ENCODE measurements at regions not wholly inside any gene's neighbourhood (a gene's known extent, or its start where the extent isn't known, plus 50 kb on each side); places are given as distances from the start of the nearest gene placed in this dataset.

DNA sequence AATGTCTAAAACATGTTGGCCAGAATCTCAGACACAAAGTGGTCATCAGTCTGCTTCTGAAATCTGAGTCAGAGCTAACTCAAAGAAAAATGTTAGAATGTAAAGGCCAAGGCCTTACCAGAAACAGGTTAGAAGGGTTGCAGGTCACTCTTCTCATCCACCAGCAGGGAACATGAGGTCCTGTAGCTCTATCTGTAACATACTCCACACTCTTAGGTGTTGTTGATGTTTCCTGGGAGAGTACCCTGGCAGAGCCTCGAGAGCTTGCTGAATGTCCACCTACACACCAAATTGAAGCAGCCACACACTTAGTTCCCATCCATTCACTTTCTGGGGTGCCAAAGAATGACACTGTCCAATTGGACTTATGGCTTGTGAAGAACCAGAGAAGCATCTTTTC is 76.6 kb upstream of the INPP4B start:
- H3K27ac ChIP-seq (ENCODE audit: insufficient read depth, low read length, poor library complexity, severe bottlenecking), result no peak overlapping the region
- Mint-ChIP-seq H3K27me3 (no peaks in the 10 kb centered on the region), H3K4me3 (no peak overlapping the region), H3K9me3 (peaks cover 0 to 2% (median 0%) of the 10 kb centered on the region in 7 donors), H3K27ac (no peak overlapping the region), H3K4me1 (no peaks in the 10 kb centered on the region), H3K36me3 (no peaks in the 10 kb centered on the region)
- no peaks in the 10 kb centered on the region for H3K9me3 ChIP-seq (ENCODE audit: control insufficient read depth in 2 of 2, low read length in 2 of 2)
- no peaks in the 10 kb centered on the region for H3K27me3 ChIP-seq (ENCODE audit: control insufficient read depth, insufficient read depth, low read length)
- ATAC-seq (ENCODE audit: low read depth in 2 of 2) (no peak), DNase-seq (no peak)
- no peaks in the 10 kb centered on the region for H3K4me1 ChIP-seq (ENCODE audit: control insufficient read depth, insufficient read depth, low read length, poor library complexity, severe bottlenecking)
- H3K4me3 ChIP-seq (ENCODE audit: low read depth, low read length), result no peak overlapping the region
- no peaks in the 10 kb centered on the region for H3K36me3 ChIP-seq (ENCODE audit: control insufficient read depth, insufficient read depth, low read length)

- no peak overlapping the region for H3K27ac Mint-ChIP-seq
- H3K36me3 ChIP-seq (ENCODE audit: control insufficient read depth, insufficient read depth, low read length), result no peaks in the 10 kb centered on the region
- no peaks in the 10 kb centered on the region for H3K4me1 ChIP-seq (ENCODE audit: control insufficient read depth, insufficient read depth, low read length, poor library complexity, severe bottlenecking)
- DNase-seq, result no peak
- H3K27me3 Mint-ChIP-seq, result no peaks in the 10 kb centered on the region
- H3K4me3 Mint-ChIP-seq, result no peak overlapping the region
- peaks cover 0 to 2% (median 0%) of the 10 kb centered on the region in 7 donors for H3K9me3 Mint-ChIP-seq
- no peaks in the 10 kb centered on the region for H3K4me1 Mint-ChIP-seq
- H3K36me3 Mint-ChIP-seq, result no peaks in the 10 kb centered on the region
- no peak overlapping the region for H3K4me3 ChIP-seq (ENCODE audit: low read depth, low read length)
- H3K27ac ChIP-seq (ENCODE audit: insufficient read depth, low read length, poor library complexity, severe bottlenecking), result no peak overlapping the region
- no peaks in the 10 kb centered on the region for H3K9me3 ChIP-seq (ENCODE audit: control insufficient read depth in 2 of 2, low read length in 2 of 2)
- H3K27me3 ChIP-seq (ENCODE audit: control insufficient read depth, insufficient read depth, low read length), result no peaks in the 10 kb centered on the region
- ATAC-seq (ENCODE audit: low read depth in 2 of 2), result no peak
Measured at GRCh38 chr4:142923619-142924018, 77.5 kb upstream of the INPP4B start.

DNA sequence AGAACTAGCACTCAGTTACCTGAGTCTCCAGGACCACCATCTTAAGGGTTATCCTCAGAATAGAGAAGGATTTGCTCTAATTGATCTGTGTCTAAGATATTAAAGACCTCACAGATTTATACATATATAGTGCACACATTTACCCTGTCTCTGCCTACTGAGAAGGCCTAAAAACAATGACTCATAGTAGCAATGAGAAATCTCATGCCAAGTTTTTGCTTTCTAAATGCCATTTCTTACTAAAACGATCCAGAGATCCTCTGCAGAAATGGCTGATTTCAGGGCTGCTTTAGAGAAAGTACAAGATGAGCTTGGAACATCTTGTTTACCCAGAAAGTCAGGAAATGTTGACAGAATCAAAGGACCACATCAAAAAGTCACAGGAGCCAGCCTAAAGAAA is 79.1 kb upstream of the INPP4B start:
- ATAC-seq (ENCODE audit: low read depth in 2 of 2) (no peak), DNase-seq (no peak)
- no peaks in the 10 kb centered on the region for H3K27me3 Mint-ChIP-seq
- H3K27ac ChIP-seq (ENCODE audit: insufficient read depth, low read length, poor library complexity, severe bottlenecking), result no peak overlapping the region
- H3K9me3 ChIP-seq (ENCODE audit: control insufficient read depth in 2 of 2, low read length in 2 of 2), result no peaks in the 10 kb centered on the region
- no peaks in the 10 kb centered on the region for H3K4me1 Mint-ChIP-seq
- H3K36me3 ChIP-seq (ENCODE audit: control insufficient read depth, insufficient read depth, low read length), result no peaks in the 10 kb centered on the region
- H3K4me3 Mint-ChIP-seq, result no peak overlapping the region
- H3K9me3 Mint-ChIP-seq, result no peaks in the 10 kb centered on the region
- no peak overlapping the region for H3K4me3 ChIP-seq (ENCODE audit: low read depth, low read length)
- H3K4me1 ChIP-seq (ENCODE audit: control insufficient read depth, insufficient read depth, low read length, poor library complexity, severe bottlenecking), result no peaks in the 10 kb centered on the region
- H3K27me3 ChIP-seq (ENCODE audit: control insufficient read depth, insufficient read depth, low read length), result no peaks in the 10 kb centered on the region
- no peak overlapping the region for H3K27ac Mint-ChIP-seq
- no peaks in the 10 kb centered on the region for H3K36me3 Mint-ChIP-seq

GRCh38 chr4:142927721-142928120 is 81.6 kb upstream of the INPP4B start:
- no peak overlapping the region for H3K27ac ChIP-seq (ENCODE audit: insufficient read depth, low read length, poor library complexity, severe bottlenecking)
- no peaks in the 10 kb centered on the region for H3K4me1 ChIP-seq (ENCODE audit: control insufficient read depth, insufficient read depth, low read length, poor library complexity, severe bottlenecking)
- no peak overlapping the region for H3K27ac Mint-ChIP-seq
- no peak overlapping the region for H3K4me3 ChIP-seq (ENCODE audit: low read depth, low read length)
- no peak overlapping the region for H3K4me3 Mint-ChIP-seq
- peaks cover 0 to 1% (median 0%) of the 10 kb centered on the region in 7 donors for H3K9me3 Mint-ChIP-seq
- H3K36me3 Mint-ChIP-seq, result no peaks in the 10 kb centered on the region
- no peaks in the 10 kb centered on the region for H3K4me1 Mint-ChIP-seq
- no peaks in the 10 kb centered on the region for H3K27me3 ChIP-seq (ENCODE audit: control insufficient read depth, insufficient read depth, low read length)
- H3K9me3 ChIP-seq (ENCODE audit: control insufficient read depth in 2 of 2, low read length in 2 of 2), result no peaks in the 10 kb centered on the region
- ATAC-seq (ENCODE audit: low read depth in 2 of 2) (no peak), DNase-seq (no peak)
- no peaks in the 10 kb centered on the region for H3K27me3 Mint-ChIP-seq
- H3K36me3 ChIP-seq (ENCODE audit: control insufficient read depth, insufficient read depth, low read length), result no peaks in the 10 kb centered on the region

DNA sequence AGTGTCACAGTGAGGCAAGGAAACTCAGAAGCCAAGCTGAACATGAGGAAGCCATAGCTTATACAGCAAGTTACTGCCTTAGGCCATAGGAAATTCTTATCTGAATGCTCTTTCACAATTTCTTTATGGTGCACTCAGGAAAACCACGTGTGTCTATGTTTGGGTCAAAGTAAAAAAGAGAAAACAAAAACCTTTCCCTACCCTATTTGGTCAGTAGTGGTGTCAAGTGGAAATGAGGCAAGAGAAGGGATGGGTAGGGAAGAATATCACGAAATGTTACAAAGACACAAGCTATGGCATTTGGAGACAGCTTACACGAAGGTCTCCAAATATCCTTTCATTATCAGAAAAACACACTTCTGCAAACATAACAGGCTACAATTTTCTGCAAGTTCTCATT is 83.4 kb upstream of the INPP4B start:
- no peak overlapping the region for H3K4me3 Mint-ChIP-seq
- no peaks in the 10 kb centered on the region for H3K4me1 ChIP-seq (ENCODE audit: control insufficient read depth, insufficient read depth, low read length, poor library complexity, severe bottlenecking)

GRCh38 chr4:142933207-142933606 is 87.1 kb upstream of the INPP4B start:
- no peaks in the 10 kb centered on the region for H3K27me3 ChIP-seq (ENCODE audit: control insufficient read depth, insufficient read depth, low read length)
- H3K4me1 ChIP-seq (ENCODE audit: control insufficient read depth, insufficient read depth, low read length, poor library complexity, severe bottlenecking), result no peaks in the 10 kb centered on the region
- H3K4me3 ChIP-seq (ENCODE audit: low read depth, low read length), result no peak overlapping the region
- Mint-ChIP-seq H3K27ac (no peak overlapping the region), H3K4me1 (no peaks in the 10 kb centered on the region), H3K4me3 (no peak overlapping the region), H3K36me3 (no peaks in the 10 kb centered on the region), H3K27me3 (no peaks in the 10 kb centered on the region), H3K9me3 (peaks cover 0 to 1% (median 0%) of the 10 kb centered on the region in 7 donors)
- DNase-seq, result no peak
- no peaks in the 10 kb centered on the region for H3K36me3 ChIP-seq (ENCODE audit: control insufficient read depth, insufficient read depth, low read length)
- no peak overlapping the region for H3K27ac ChIP-seq (ENCODE audit: insufficient read depth, low read length, poor library complexity, severe bottlenecking)
- H3K9me3 ChIP-seq (ENCODE audit: control insufficient read depth in 2 of 2, low read length in 2 of 2), result no peaks in the 10 kb centered on the region
- ATAC-seq (ENCODE audit: low read depth in 2 of 2), result no peak

More for the DNA sequence above, 83.4 kb upstream of the INPP4B start:
- Histone ChIP-seq H3K27me3 (ENCODE audit: control insufficient read depth, insufficient read depth, low read length) (no peaks in the 10 kb centered on the region), H3K9me3 (ENCODE audit: control insufficient read depth in 2 of 2, low read length in 2 of 2) (no peaks in the 10 kb centered on the region), H3K36me3 (ENCODE audit: control insufficient read depth, insufficient read depth, low read length) (no peaks in the 10 kb centered on the region), H3K4me3 (ENCODE audit: low read depth, low read length) (no peak overlapping the region), H3K27ac (ENCODE audit: insufficient read depth, low read length, poor library complexity, severe bottlenecking) (no peak overlapping the region)
- Mint-ChIP-seq H3K27me3 (no peaks in the 10 kb centered on the region), H3K27ac (no peak overlapping the region), H3K36me3 (no peaks in the 10 kb centered on the region), H3K9me3 (peaks cover 0 to 1% (median 0%) of the 10 kb centered on the region in 7 donors), H3K4me1 (no peaks in the 10 kb centered on the region)
- no peak for ATAC-seq (ENCODE audit: low read depth in 2 of 2)
- DNase-seq, result no peak

DNA sequence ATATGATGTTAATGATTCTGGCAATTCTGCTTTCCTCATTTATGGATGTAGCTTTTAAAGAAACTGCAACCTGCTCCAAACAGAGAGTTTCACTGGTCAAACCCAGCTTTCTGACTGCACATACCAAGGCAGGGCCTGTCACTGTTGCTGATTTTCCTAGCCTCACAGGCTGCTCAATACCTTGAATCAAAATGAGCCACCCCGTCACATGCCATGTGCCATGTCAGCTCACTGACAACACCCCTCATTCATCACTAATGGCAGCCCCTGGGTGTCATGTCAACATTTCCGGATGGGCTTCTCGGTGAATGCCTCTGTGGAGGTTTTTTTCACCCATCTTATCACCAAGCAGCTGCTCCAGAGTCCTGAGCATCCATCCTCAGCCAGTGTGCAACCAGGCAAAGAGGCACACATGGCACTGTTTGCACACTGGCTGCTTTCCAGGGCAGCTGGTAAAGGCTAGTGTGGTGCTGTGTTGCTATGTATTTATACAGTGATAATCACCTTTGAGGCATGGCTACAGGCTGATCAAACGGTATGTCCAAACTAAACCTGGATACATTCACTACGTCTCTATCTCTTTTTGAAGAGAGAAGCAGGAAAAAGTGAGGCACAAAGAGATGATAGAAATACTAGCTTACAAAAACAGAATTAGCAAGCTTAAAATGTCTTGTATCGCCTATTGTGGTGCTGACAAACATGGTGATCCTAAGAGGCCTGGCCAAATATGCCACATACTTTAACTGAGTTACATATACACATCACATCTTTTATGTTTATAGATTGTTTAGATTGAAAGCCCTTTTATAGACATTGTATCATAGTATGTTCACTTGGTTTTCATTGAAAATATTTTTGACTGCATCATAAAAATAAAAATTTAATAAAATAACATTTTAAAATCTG is 94.6 kb upstream of the INPP4B start:
- H3K36me3 ChIP-seq (ENCODE audit: control insufficient read depth, insufficient read depth, low read length), result no peaks in the 10 kb centered on the region
- Mint-ChIP-seq H3K27ac (no peak overlapping the region), H3K36me3 (no peaks in the 10 kb centered on the region), H3K4me3 (no peak overlapping the region), H3K9me3 (peaks cover 0 to 3% (median 0%) of the 10 kb centered on the region in 7 donors), H3K4me1 (no peaks in the 10 kb centered on the region), H3K27me3 (peaks cover 8% of the 10 kb centered on the region)
- no peak overlapping the region for H3K27ac ChIP-seq (ENCODE audit: insufficient read depth, low read length, poor library complexity, severe bottlenecking)
- H3K9me3 ChIP-seq (ENCODE audit: control insufficient read depth in 2 of 2, low read length in 2 of 2), result no peaks in the 10 kb centered on the region
- ATAC-seq (ENCODE audit: low read depth in 2 of 2) (no peak), DNase-seq (no peak)
- H3K27me3 ChIP-seq (ENCODE audit: control insufficient read depth, insufficient read depth, low read length), result no peaks in the 10 kb centered on the region
- H3K4me3 ChIP-seq (ENCODE audit: low read depth, low read length), result no peak overlapping the region
- no peaks in the 10 kb centered on the region for H3K4me1 ChIP-seq (ENCODE audit: control insufficient read depth, insufficient read depth, low read length, poor library complexity, severe bottlenecking)

DNA sequence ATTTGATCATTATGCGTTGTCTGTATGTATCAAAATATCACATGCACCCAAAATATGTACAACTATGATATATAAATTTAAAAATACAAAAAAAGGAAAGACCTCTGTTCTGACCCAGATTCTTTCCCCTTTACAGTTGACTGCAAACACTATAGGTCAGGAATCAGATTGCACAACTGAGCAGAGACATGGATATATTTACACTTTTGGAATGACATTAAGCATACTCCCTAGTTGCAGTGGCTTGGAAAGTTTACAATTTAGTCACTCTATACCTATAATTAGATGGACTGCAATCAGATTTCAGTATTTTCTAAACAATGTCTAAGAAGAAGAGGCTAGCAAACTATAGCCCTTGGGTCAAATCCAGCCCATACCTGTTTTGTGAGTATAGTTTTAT is 98.5 kb upstream of the INPP4B start:
- H3K4me1 ChIP-seq (ENCODE audit: control insufficient read depth, insufficient read depth, low read length, poor library complexity, severe bottlenecking), result no peaks in the 10 kb centered on the region
- no peaks in the 10 kb centered on the region for H3K36me3 ChIP-seq (ENCODE audit: control insufficient read depth, insufficient read depth, low read length)
- H3K4me3 ChIP-seq (ENCODE audit: low read depth, low read length), result no peak overlapping the region
- no peak for ATAC-seq (ENCODE audit: low read depth in 2 of 2)
- Mint-ChIP-seq H3K27me3 (peaks cover 5% of the 10 kb centered on the region), H3K4me1 (peaks cover 0 to 4% (median 0%) of the 10 kb centered on the region in 4 donors), H3K27ac (no peak overlapping the region), H3K9me3 (peaks cover 0 to 7% (median 1%) of the 10 kb centered on the region in 7 donors), H3K36me3 (no peaks in the 10 kb centered on the region), H3K4me3 (no peak overlapping the region)
- no peaks in the 10 kb centered on the region for H3K9me3 ChIP-seq (ENCODE audit: control insufficient read depth in 2 of 2, low read length in 2 of 2)
- DNase-seq, result no peak
- no peaks in the 10 kb centered on the region for H3K27me3 ChIP-seq (ENCODE audit: control insufficient read depth, insufficient read depth, low read length)
- no peak overlapping the region for H3K27ac ChIP-seq (ENCODE audit: insufficient read depth, low read length, poor library complexity, severe bottlenecking)

Measured in CD4-positive, CD25-positive, alpha-beta regulatory T cell (primary cell).